Body of pancreas (tissue), 4 donors: ENCODE measurements at regions not wholly inside any gene's neighbourhood (a gene's known extent, or its start where the extent isn't known, plus 50 kb on each side); places are given as distances from the start of the nearest gene placed in this dataset.

Experiments used
- POLR2A ChIP-seq, 3 donors: fragments of 450-650 bp; IDR thresholded peaks; one replicate each; pipeline ENCODE4 v1.6.1; 2016; ENCODE audit warnings: antibody characterized with exemption in 3 of 3, mild to moderate bottlenecking in 2 of 3
- TF ChIP-seq, protein P1 (sequence below), 7 experiments: fragments of 450-650 bp in 4 of 7; fragments of 200-600 bp in 3 of 7; sonication (generic) in 3 of 7; IDR thresholded peaks; one replicate each; pipeline ENCODE4 v1.5.1; 2016 to 2019; ENCODE audit warnings: antibody characterized with exemption in 7 of 7

DNA sequence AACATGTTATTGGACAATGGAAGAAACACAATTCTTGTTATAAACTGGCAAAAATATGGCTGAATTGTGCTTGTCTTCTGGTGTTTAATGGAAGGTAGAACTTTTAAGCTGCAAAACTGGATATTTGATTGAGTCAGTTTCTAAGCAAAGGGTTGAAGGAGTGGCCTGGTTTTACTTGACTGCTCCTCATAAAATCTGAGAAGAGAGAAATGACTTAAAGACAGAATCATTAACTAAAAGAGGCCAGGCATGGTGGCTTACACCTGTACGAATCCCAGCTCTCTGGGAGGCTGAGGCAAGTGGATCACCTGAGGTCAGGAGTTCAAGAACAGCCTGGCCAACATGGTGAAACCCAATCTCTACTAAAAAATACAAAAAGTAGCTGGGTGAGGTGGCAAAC is 770.7 kb downstream of the CDH11 start:
- TF ChIP-seq, protein P1, sequence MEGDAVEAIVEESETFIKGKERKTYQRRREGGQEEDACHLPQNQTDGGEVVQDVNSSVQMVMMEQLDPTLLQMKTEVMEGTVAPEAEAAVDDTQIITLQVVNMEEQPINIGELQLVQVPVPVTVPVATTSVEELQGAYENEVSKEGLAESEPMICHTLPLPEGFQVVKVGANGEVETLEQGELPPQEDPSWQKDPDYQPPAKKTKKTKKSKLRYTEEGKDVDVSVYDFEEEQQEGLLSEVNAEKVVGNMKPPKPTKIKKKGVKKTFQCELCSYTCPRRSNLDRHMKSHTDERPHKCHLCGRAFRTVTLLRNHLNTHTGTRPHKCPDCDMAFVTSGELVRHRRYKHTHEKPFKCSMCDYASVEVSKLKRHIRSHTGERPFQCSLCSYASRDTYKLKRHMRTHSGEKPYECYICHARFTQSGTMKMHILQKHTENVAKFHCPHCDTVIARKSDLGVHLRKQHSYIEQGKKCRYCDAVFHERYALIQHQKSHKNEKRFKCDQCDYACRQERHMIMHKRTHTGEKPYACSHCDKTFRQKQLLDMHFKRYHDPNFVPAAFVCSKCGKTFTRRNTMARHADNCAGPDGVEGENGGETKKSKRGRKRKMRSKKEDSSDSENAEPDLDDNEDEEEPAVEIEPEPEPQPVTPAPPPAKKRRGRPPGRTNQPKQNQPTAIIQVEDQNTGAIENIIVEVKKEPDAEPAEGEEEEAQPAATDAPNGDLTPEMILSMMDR (IDR thresholded peaks at IDR 0.05), result no peak
- TF ChIP-seq POLR2A (IDR thresholded peaks at IDR 0.05), result no peak
